ENCODE measurements at regions not wholly inside any gene's neighbourhood (a gene's known extent, or its start where the extent isn't known, plus 50 kb on each side); places are given as distances from the start of the nearest gene placed in this dataset.
A peak's percentile ranks its signal among the peaks of the same experiment; 100 is the strongest.

- Histone ChIP-seq H3K36me3 (no peaks in the 10 kb centered on the region), H3K27me3 (ENCODE audit: low read depth) (no peaks in the 10 kb centered on the region), H3K4me3 (no peak overlapping the region), H3K27ac (replicated peaks) (peak overlapping the region; percentile 12), H3K9me3 (replicated peaks) (no peaks in the 10 kb centered on the region), H3K4me1 (peaks cover 20% of the 10 kb centered on the region)
- no peak for TF ChIP-seq CTCF (IDR thresholded peaks at IDR 0.05; ENCODE audit: borderline replicate concordance)
- no peak for DNase-seq
- intact Hi-C loops (cut with micrococcal nuclease): no loop called here
Measured at GRCh38 chr11:15710580-15711275, 596.0 kb downstream of the INSC start.

GRCh38 chr11:15711311-15711710, 596.6 kb downstream of the INSC start:
- peak overlapping the region; percentile 12 for H3K27ac ChIP-seq (replicated peaks)
- no peaks in the 10 kb centered on the region for H3K27me3 ChIP-seq (ENCODE audit: low read depth)
- TF ChIP-seq CTCF (IDR thresholded peaks at IDR 0.05; ENCODE audit: borderline replicate concordance): no peak
- intact Hi-C loops (cut with micrococcal nuclease): no loop called here
- no peak for DNase-seq
- H3K9me3 ChIP-seq (replicated peaks): no peaks in the 10 kb centered on the region
- H3K36me3 ChIP-seq: no peaks in the 10 kb centered on the region
- no peak overlapping the region for H3K4me3 ChIP-seq
- H3K4me1 ChIP-seq: peaks cover 20% of the 10 kb centered on the region

- peaks cover 12% of the 10 kb centered on the region for H3K27me3 ChIP-seq (ENCODE audit: low read depth)
- no peak overlapping the region for H3K27ac ChIP-seq (replicated peaks)
- no peaks in the 10 kb centered on the region for H3K36me3 ChIP-seq
- DNase-seq: no peak
- peaks cover 12% of the 10 kb centered on the region for H3K4me1 ChIP-seq
- intact Hi-C loops (cut with micrococcal nuclease): no loop called here
- H3K4me3 ChIP-seq: no peak overlapping the region
- no peaks in the 10 kb centered on the region for H3K9me3 ChIP-seq (replicated peaks)
- TF ChIP-seq CTCF (IDR thresholded peaks at IDR 0.05; ENCODE audit: borderline replicate concordance): no peak
Measured at GRCh38 chr11:15714641-15715399, 600.1 kb downstream of the INSC start.

- intact Hi-C loops (cut with micrococcal nuclease): no loop called here
- Histone ChIP-seq H3K27ac (replicated peaks) (no peak overlapping the region), H3K27me3 (ENCODE audit: low read depth) (peaks cover 12% of the 10 kb centered on the region), H3K4me1 (no peaks in the 10 kb centered on the region), H3K36me3 (no peaks in the 10 kb centered on the region), H3K4me3 (no peak overlapping the region), H3K9me3 (replicated peaks) (no peaks in the 10 kb centered on the region)
- no peak for TF ChIP-seq CTCF (IDR thresholded peaks at IDR 0.05; ENCODE audit: borderline replicate concordance)
- no peak for DNase-seq
Measured at GRCh38 chr11:15716550-15716949, 601.8 kb downstream of the INSC start.

GRCh38 chr11:15720460-15720859, 605.7 kb downstream of the INSC start:
- H3K36me3 ChIP-seq: no peaks in the 10 kb centered on the region
- peaks cover 16% of the 10 kb centered on the region for H3K27me3 ChIP-seq (ENCODE audit: low read depth)
- H3K4me1 ChIP-seq: no peaks in the 10 kb centered on the region
- no peak for DNase-seq
- TF ChIP-seq CTCF (IDR thresholded peaks at IDR 0.05; ENCODE audit: borderline replicate concordance): no peak
- H3K9me3 ChIP-seq (replicated peaks): peaks cover 8% of the 10 kb centered on the region
- H3K4me3 ChIP-seq: no peak overlapping the region
- H3K27ac ChIP-seq (replicated peaks): no peak overlapping the region
- intact Hi-C loops (cut with micrococcal nuclease): no loop called here
